IPS-20b (cell line): ENCODE measurements at regions not wholly inside any gene's neighbourhood (a gene's known extent, or its start where the extent isn't known, plus 50 kb on each side); places are given as distances from the start of the nearest gene placed in this dataset.

Experiments
- H3K27ac ChIP-seq: one replicate; pipeline ENCODE4 v1.5.1; 2013; ENCODE audit warnings: low read length
- H3K27me3 ChIP-seq: 2 replicates; pipeline ENCODE4 v1.6.1; 2013; ENCODE audit warnings: mild to moderate bottlenecking, low read length, inconsistent platforms; ENCODE audit not compliant: insufficient read depth
- H3K36me3 ChIP-seq: 2 replicates; pipeline ENCODE4 v1.6.1; 2013; ENCODE audit warnings: low read depth, mild to moderate bottlenecking, inconsistent platforms, low read length, moderate library complexity; ENCODE audit not compliant: insufficient read depth
- H3K4me1 ChIP-seq: 2 replicates; pipeline ENCODE4 v1.6.1; 2013; ENCODE audit warnings: mild to moderate bottlenecking, control low read depth, inconsistent platforms, low read length, moderate library complexity; ENCODE audit not compliant: insufficient read depth
- H3K4me3 ChIP-seq: 2 replicates; pipeline ENCODE4 v1.5.1; 2013; ENCODE audit warnings: mild to moderate bottlenecking, low read length, inconsistent platforms
- H3K9ac ChIP-seq: 2 replicates; pipeline ENCODE4 v1.6.1; 2013; ENCODE audit warnings: low read depth, mild to moderate bottlenecking, inconsistent platforms, low read length, moderate library complexity
- H3K9me3 ChIP-seq: 2 replicates; pipeline ENCODE4 v1.6.1; 2013; ENCODE audit warnings: mild to moderate bottlenecking, low read depth, low read length, inconsistent platforms; ENCODE audit not compliant: insufficient read depth

- Histone ChIP-seq H3K27me3 (peaks cover 81% of the 10 kb centered on the region), H3K4me1 (peaks cover 10% of the 10 kb centered on the region; the same call in 1 of the 2 replicates), H3K36me3 (no peaks in the 10 kb centered on the region), H3K27ac (no peak overlapping the region), H3K4me3 (no peak overlapping the region), H3K9me3 (no peaks in the 10 kb centered on the region; the same call in 1 of the 2 replicates), H3K9ac (no peak overlapping the region)
These were observed 154.7 kb upstream of the ANKH start for GRCh38 chr5:15026011-15026893.

GRCh38 chr5:15023846-15024245 lies 152.3 kb upstream of the ANKH start:
- no peaks in the 10 kb centered on the region for H3K36me3 ChIP-seq
- H3K27ac ChIP-seq, result no peak overlapping the region
- no peaks in the 10 kb centered on the region; the same call in 1 of the 2 replicates for H3K9me3 ChIP-seq
- peaks cover 64% of the 10 kb centered on the region for H3K27me3 ChIP-seq
- peaks cover 10% of the 10 kb centered on the region; the same call in 1 of the 2 replicates for H3K4me1 ChIP-seq
- no peak overlapping the region for H3K4me3 ChIP-seq
- H3K9ac ChIP-seq, result no peak overlapping the region

GRCh38 chr5:15023266-15023665 lies 151.7 kb upstream of the ANKH start:
- Histone ChIP-seq H3K27me3 (peaks cover 58% of the 10 kb centered on the region), H3K4me3 (no peak overlapping the region), H3K4me1 (peaks cover 10% of the 10 kb centered on the region; the same call in 1 of the 2 replicates), H3K9me3 (no peaks in the 10 kb centered on the region; the same call in 1 of the 2 replicates), H3K9ac (no peak overlapping the region), H3K27ac (no peak overlapping the region), H3K36me3 (no peaks in the 10 kb centered on the region)

GRCh38 chr5:15021266-15022046 lies 149.9 kb upstream of the ANKH start:
- H3K36me3 ChIP-seq, result no peaks in the 10 kb centered on the region
- H3K9ac ChIP-seq, result no peak overlapping the region
- peaks cover 40% of the 10 kb centered on the region for H3K27me3 ChIP-seq
- H3K4me1 ChIP-seq, result peaks cover 6% of the 10 kb centered on the region; the same call in 1 of the 2 replicates
- H3K9me3 ChIP-seq, result no peaks in the 10 kb centered on the region
- no peak overlapping the region for H3K4me3 ChIP-seq
- H3K27ac ChIP-seq, result no peak overlapping the region

GRCh38 chr5:15020736-15021135 lies 149.2 kb upstream of the ANKH start:
- Histone ChIP-seq H3K9me3 (no peaks in the 10 kb centered on the region), H3K27me3 (peaks cover 32% of the 10 kb centered on the region), H3K36me3 (no peaks in the 10 kb centered on the region), H3K9ac (no peak overlapping the region), H3K27ac (no peak overlapping the region), H3K4me1 (no peaks in the 10 kb centered on the region), H3K4me3 (no peak overlapping the region)

GRCh38 chr5:15014809-15015208 lies 143.2 kb upstream of the ANKH start:
- no peaks in the 10 kb centered on the region for H3K36me3 ChIP-seq
- H3K27me3 ChIP-seq, result no peaks in the 10 kb centered on the region
- no peak overlapping the region for H3K9ac ChIP-seq
- no peak overlapping the region for H3K27ac ChIP-seq
- no peak overlapping the region for H3K4me3 ChIP-seq
- H3K9me3 ChIP-seq, result no peaks in the 10 kb centered on the region
- no peaks in the 10 kb centered on the region for H3K4me1 ChIP-seq

GRCh38 chr5:15013654-15014463 lies 142.3 kb upstream of the ANKH start:
- no peak overlapping the region for H3K27ac ChIP-seq
- no peaks in the 10 kb centered on the region for H3K36me3 ChIP-seq
- H3K4me1 ChIP-seq, result peaks cover 2% of the 10 kb centered on the region
- no peak overlapping the region for H3K9ac ChIP-seq
- no peaks in the 10 kb centered on the region for H3K27me3 ChIP-seq
- H3K9me3 ChIP-seq, result no peaks in the 10 kb centered on the region
- no peak overlapping the region for H3K4me3 ChIP-seq

- H3K4me3 ChIP-seq, result no peak overlapping the region
- H3K9me3 ChIP-seq, result no peaks in the 10 kb centered on the region
- H3K36me3 ChIP-seq, result no peaks in the 10 kb centered on the region
- no peaks in the 10 kb centered on the region for H3K27me3 ChIP-seq
- peaks cover 5% of the 10 kb centered on the region for H3K4me1 ChIP-seq
- no peak overlapping the region for H3K9ac ChIP-seq
- H3K27ac ChIP-seq, result no peak overlapping the region
These were observed 140.5 kb upstream of the ANKH start for GRCh38 chr5:15012061-15012460.

GRCh38 chr5:15010936-15011335 lies 139.4 kb upstream of the ANKH start:
- no peaks in the 10 kb centered on the region for H3K36me3 ChIP-seq
- no peak overlapping the region for H3K27ac ChIP-seq
- no peak overlapping the region for H3K4me3 ChIP-seq
- no peaks in the 10 kb centered on the region for H3K27me3 ChIP-seq
- H3K9me3 ChIP-seq, result no peaks in the 10 kb centered on the region
- no peak overlapping the region for H3K9ac ChIP-seq
- H3K4me1 ChIP-seq, result peaks cover 5% of the 10 kb centered on the region

- Histone ChIP-seq H3K9ac (no peak overlapping the region), H3K9me3 (no peaks in the 10 kb centered on the region), H3K27ac (no peak overlapping the region), H3K27me3 (no peaks in the 10 kb centered on the region), H3K4me3 (no peak overlapping the region), H3K4me1 (peaks cover 5% of the 10 kb centered on the region), H3K36me3 (no peaks in the 10 kb centered on the region)
These were observed 137.8 kb upstream of the ANKH start for GRCh38 chr5:15009420-15009819.

GRCh38 chr5:15008921-15009320 lies 137.3 kb upstream of the ANKH start:
- Histone ChIP-seq H3K36me3 (no peaks in the 10 kb centered on the region), H3K9me3 (no peaks in the 10 kb centered on the region), H3K9ac (no peak overlapping the region), H3K27me3 (no peaks in the 10 kb centered on the region), H3K4me3 (no peak overlapping the region), H3K4me1 (peaks cover 5% of the 10 kb centered on the region), H3K27ac (no peak overlapping the region)
